Panc1 (cell line): ENCODE measurements at regions not wholly inside any gene's neighbourhood (a gene's known extent, or its start where the extent isn't known, plus 50 kb on each side); places are given as distances from the start of the nearest gene placed in this dataset.

Source experiments
- CTCF ChIP-seq: fragments of 450-650 bp; IDR thresholded peaks from 2 replicates; pipeline ENCODE4 v1.5.1; 2017; ENCODE audit warnings: mild to moderate bottlenecking
- POLR2AphosphoS5 ChIP-seq: IDR thresholded peaks from 2 replicates; pipeline ENCODE4 v1.6.1; 2012; ENCODE audit warnings: mild to moderate bottlenecking, low read depth, low read length, moderate library complexity
- TCF7L2 ChIP-seq: IDR thresholded peaks from 2 replicates; pipeline ENCODE4 v1.6.1; 2011; ENCODE audit warnings: mild to moderate bottlenecking, low read depth, low read length, inconsistent platforms

- TF ChIP-seq CTCF (no peak), TCF7L2 (no peak), POLR2AphosphoS5 (no peak)
These were observed 114.9 kb upstream of the ADAMTS16 start for GRCh38 chr5:5025098-5025773.
